ENCODE measurements at regions not wholly inside any gene's neighbourhood (a gene's known extent, or its start where the extent isn't known, plus 50 kb on each side); places are given as distances from the start of the nearest gene placed in this dataset.
"Not testable (repeated sequence)": the region's sequence is repeated elsewhere in the genome, so short reads cannot be mapped to it uniquely, and the experiment has no call there.

GRCh38 chr16:87200637-87201036 is 116.6 kb downstream of the C16orf95 start:
- ATAC-seq (no peak), DNase-seq (no peak)
- intact Hi-C loops (cut with DNase I), result loop anchor here in 1 of 4 donors (5.0 kb wide), 1 partner anchor 77 kb away; no protein-coding TSS in a partner anchor
- 64% methylated on average over 3 of the region's 3 CpGs for WGBS
- Histone ChIP-seq H3K4me3 (ENCODE audit: low read length) (no peak overlapping the region), H3K27me3 (ENCODE audit: control insufficient read depth, insufficient read depth) (no peaks in the 10 kb centered on the region), H3K9me3 (ENCODE audit: control insufficient read depth, low read length) (no peaks in the 10 kb centered on the region), H3K4me1 (ENCODE audit: control insufficient read depth, insufficient read depth, low read length) (no peaks in the 10 kb centered on the region), H3K27ac (ENCODE audit: low read length) (no peak overlapping the region)

DNA sequence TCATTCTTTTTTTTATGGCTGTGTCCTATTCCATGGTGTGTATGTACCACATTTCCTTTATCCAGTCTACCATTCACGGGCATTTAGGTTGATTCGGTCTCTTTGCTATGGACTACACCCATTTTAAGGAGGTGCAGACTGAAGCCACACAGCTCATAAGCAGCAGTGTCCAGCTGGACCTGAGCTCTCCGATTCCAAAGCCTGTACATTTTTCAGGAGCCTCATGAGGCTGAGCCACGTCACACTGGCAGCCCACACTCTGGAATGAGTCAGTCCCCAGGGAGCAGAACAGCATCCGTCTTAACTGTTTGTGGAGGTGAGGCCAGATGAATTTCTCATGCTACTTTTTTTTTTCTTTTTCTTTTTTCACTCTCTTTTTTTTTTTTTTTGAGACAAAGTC is 116.1 kb downstream of the C16orf95 start:
- DNase-seq (peak; percentile 70 to 88 (median 83)), ATAC-seq (peak; percentile 75 to 84)
- intact Hi-C loops (cut with DNase I), result loop anchor here in 1 of 4 donors (5.0 kb wide), 1 partner anchor 76 kb away; no protein-coding TSS in a partner anchor
- no peaks in the 10 kb centered on the region for H3K9me3 ChIP-seq (ENCODE audit: control insufficient read depth, low read length)
- H3K4me1 ChIP-seq (ENCODE audit: control insufficient read depth, insufficient read depth, low read length), result no peaks in the 10 kb centered on the region
- no peak overlapping the region for H3K4me3 ChIP-seq (ENCODE audit: low read length)
- 45% methylated on average over 5 of the region's 5 CpGs for WGBS
- H3K27ac ChIP-seq (ENCODE audit: low read length), result no peak overlapping the region
- no peaks in the 10 kb centered on the region for H3K27me3 ChIP-seq (ENCODE audit: control insufficient read depth, insufficient read depth)

GRCh38 chr16:87201790-87202189 is 115.4 kb downstream of the C16orf95 start:
- H3K27ac ChIP-seq (ENCODE audit: low read length), result no peak overlapping the region
- ATAC-seq (no peak), DNase-seq (no peak)
- no peak overlapping the region for H3K4me3 ChIP-seq (ENCODE audit: low read length)
- H3K4me1 ChIP-seq (ENCODE audit: control insufficient read depth, insufficient read depth, low read length), result no peaks in the 10 kb centered on the region
- no peaks in the 10 kb centered on the region for H3K9me3 ChIP-seq (ENCODE audit: control insufficient read depth, low read length)
- intact Hi-C loops (cut with DNase I), result loop anchor here in 1 of 4 donors (5.0 kb wide), 1 partner anchor 76 kb away; no protein-coding TSS in a partner anchor
- WGBS, result 94% methylated on average over 2 of the region's 2 CpGs
- no peaks in the 10 kb centered on the region for H3K27me3 ChIP-seq (ENCODE audit: control insufficient read depth, insufficient read depth)

- Histone ChIP-seq H3K4me3 (ENCODE audit: low read length) (no peak overlapping the region), H3K27ac (ENCODE audit: low read length) (no peak overlapping the region), H3K9me3 (ENCODE audit: control insufficient read depth, low read length) (no peaks in the 10 kb centered on the region), H3K27me3 (ENCODE audit: control insufficient read depth, insufficient read depth) (no peaks in the 10 kb centered on the region), H3K4me1 (ENCODE audit: control insufficient read depth, insufficient read depth, low read length) (no peaks in the 10 kb centered on the region)
- no peak for ATAC-seq
- intact Hi-C loops (cut with DNase I), result loop anchor here in 1 of 4 donors (5.0 kb wide), 1 partner anchor 75 kb away; no protein-coding TSS in a partner anchor
- 77% methylated on average over 4 of the region's 4 CpGs for WGBS
- no peak for DNase-seq
Measured at GRCh38 chr16:87202346-87202745, 114.8 kb downstream of the C16orf95 start.

DNA sequence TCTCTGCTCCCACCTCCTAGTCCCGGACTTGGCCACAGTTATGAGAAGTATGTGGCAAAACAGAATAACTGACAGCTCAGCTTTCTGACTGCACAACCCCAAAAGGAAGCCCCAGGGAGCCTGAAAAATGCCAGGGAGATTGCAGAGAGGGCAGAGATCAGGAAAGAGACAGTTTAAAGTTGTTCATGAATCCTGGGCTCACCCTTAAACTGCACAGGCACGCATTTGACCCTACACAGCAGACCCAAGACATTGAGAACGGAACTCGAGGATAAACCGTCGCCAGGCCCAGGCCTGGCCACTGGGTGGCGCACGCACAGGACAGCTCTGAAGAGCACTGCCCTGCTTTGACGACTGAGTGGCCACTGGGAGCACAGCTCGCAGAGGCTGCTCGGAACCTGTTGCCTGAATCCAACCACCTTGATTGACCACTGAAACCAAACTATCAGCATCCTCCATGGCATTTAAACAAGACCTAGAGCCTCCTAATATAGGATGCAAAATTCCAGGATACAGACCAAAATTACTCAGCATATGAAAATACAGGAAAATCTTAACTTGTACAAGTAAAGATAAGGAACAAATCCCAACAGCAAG is 114.0 kb downstream of the C16orf95 start:
- Histone ChIP-seq H3K9me3 (ENCODE audit: control insufficient read depth, low read length) (no peaks in the 10 kb centered on the region), H3K27ac (ENCODE audit: low read length) (no peak overlapping the region), H3K4me3 (ENCODE audit: low read length) (no peak overlapping the region), H3K4me1 (ENCODE audit: control insufficient read depth, insufficient read depth, low read length) (peaks cover 3% of the 10 kb centered on the region), H3K27me3 (ENCODE audit: control insufficient read depth, insufficient read depth) (no peaks in the 10 kb centered on the region)
- DNase-seq, result peak; percentile 57 to 89 (median 85)
- peak; percentile 57 to 61 for ATAC-seq
- 13% methylated on average over 10 of the region's 11 CpGs for WGBS
- intact Hi-C loops (cut with DNase I), result loop anchor here in 1 of 4 donors (5.0 kb wide), 1 partner anchor 74 kb away; no protein-coding TSS in a partner anchor

GRCh38 chr16:87206646-87207451 is 110.3 kb downstream of the C16orf95 start:
- Histone ChIP-seq H3K9me3 (ENCODE audit: control insufficient read depth, low read length) (no peaks in the 10 kb centered on the region), H3K4me3 (ENCODE audit: low read length) (no peak overlapping the region), H3K27ac (ENCODE audit: low read length) (peak overlapping the region; percentile 48), H3K4me1 (ENCODE audit: control insufficient read depth, insufficient read depth, low read length) (peaks cover 3% of the 10 kb centered on the region), H3K27me3 (ENCODE audit: control insufficient read depth, insufficient read depth) (no peaks in the 10 kb centered on the region)
- intact Hi-C loops (cut with DNase I), result no loop called here
- 66% methylated on average over 14 of the region's 14 CpGs for WGBS
- DNase-seq, result peak in 2 of 3 donors; percentile 35 to 66
- peak; percentile 64 to 77 for ATAC-seq

GRCh38 chr16:87207509-87207908 is 109.7 kb downstream of the C16orf95 start:
- WGBS, result 49% methylated on average over 7 of the region's 7 CpGs
- H3K27ac ChIP-seq (ENCODE audit: low read length), result peak overlapping the region; percentile 62
- ATAC-seq (peak; percentile 78 to 83), DNase-seq (peak in 1 of 3 donors; percentile 23)
- H3K9me3 ChIP-seq (ENCODE audit: control insufficient read depth, low read length), result no peaks in the 10 kb centered on the region
- intact Hi-C loops (cut with DNase I), result no loop called here
- no peaks in the 10 kb centered on the region for H3K27me3 ChIP-seq (ENCODE audit: control insufficient read depth, insufficient read depth)
- peaks cover 3% of the 10 kb centered on the region for H3K4me1 ChIP-seq (ENCODE audit: control insufficient read depth, insufficient read depth, low read length)
- no peak overlapping the region for H3K4me3 ChIP-seq (ENCODE audit: low read length)

- 45% methylated on average over 3 of the region's 3 CpGs for WGBS
- no peak overlapping the region for H3K4me3 ChIP-seq (ENCODE audit: low read length)
- H3K27ac ChIP-seq (ENCODE audit: low read length), result peak overlapping the region; percentile 62
- intact Hi-C loops (cut with DNase I), result no loop called here
- H3K27me3 ChIP-seq (ENCODE audit: control insufficient read depth, insufficient read depth), result no peaks in the 10 kb centered on the region
- ATAC-seq, result peak; percentile 36 to 37
- H3K9me3 ChIP-seq (ENCODE audit: control insufficient read depth, low read length), result no peaks in the 10 kb centered on the region
- no peak for DNase-seq
- H3K4me1 ChIP-seq (ENCODE audit: control insufficient read depth, insufficient read depth, low read length), result peaks cover 3% of the 10 kb centered on the region
Measured at GRCh38 chr16:87207965-87208364, 109.2 kb downstream of the C16orf95 start.

DNA sequence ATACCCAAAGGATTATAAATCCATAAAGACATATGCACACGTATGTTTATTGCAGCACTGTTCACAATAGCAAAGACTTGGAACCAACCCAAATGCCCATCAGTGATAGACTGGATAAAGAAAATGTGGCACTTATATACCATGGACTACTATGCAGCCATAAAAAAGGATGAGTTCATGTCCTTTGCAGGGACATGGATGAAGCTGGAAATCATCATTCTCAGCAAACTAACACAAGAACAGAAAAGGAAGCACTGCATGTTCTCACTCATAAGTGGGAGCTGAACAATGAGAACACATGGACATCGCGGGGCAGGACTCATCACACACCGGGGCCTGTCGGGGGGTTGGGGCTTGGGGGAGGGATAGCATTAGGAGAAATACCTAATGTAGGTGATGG is 108.2 kb downstream of the C16orf95 start:
- DNase-seq; H3K4me3 ChIP-seq (ENCODE audit: low read length); H3K27me3 ChIP-seq (ENCODE audit: control insufficient read depth, insufficient read depth); intact Hi-C loops (cut with DNase I); H3K9me3 ChIP-seq (ENCODE audit: control insufficient read depth, low read length); H3K27ac ChIP-seq (ENCODE audit: low read length); ATAC-seq; H3K4me1 ChIP-seq (ENCODE audit: control insufficient read depth, insufficient read depth, low read length): not testable (repeated sequence)
- WGBS, result 98% methylated on average over 5 of the region's 5 CpGs

- peaks cover 3% of the 10 kb centered on the region for H3K4me1 ChIP-seq (ENCODE audit: control insufficient read depth, insufficient read depth, low read length)
- H3K27me3 ChIP-seq (ENCODE audit: control insufficient read depth, insufficient read depth), result no peaks in the 10 kb centered on the region
- H3K27ac ChIP-seq (ENCODE audit: low read length), result no peak overlapping the region
- H3K4me3 ChIP-seq (ENCODE audit: low read length), result no peak overlapping the region
- intact Hi-C loops (cut with DNase I), result no loop called here
- DNase-seq (no peak), ATAC-seq (no peak)
- H3K9me3 ChIP-seq (ENCODE audit: control insufficient read depth, low read length), result no peaks in the 10 kb centered on the region
- 94% methylated on average over 2 of the region's 2 CpGs for WGBS
Measured at GRCh38 chr16:87209808-87210512, 107.2 kb downstream of the C16orf95 start.

- no peak for ATAC-seq
Measured at GRCh38 chr16:87210894-87211293, 106.3 kb downstream of the C16orf95 start.

More at GRCh38 chr16:87210894-87211293, 106.3 kb downstream of the C16orf95 start:
- no peak overlapping the region for H3K4me3 ChIP-seq (ENCODE audit: low read length)
- no peaks in the 10 kb centered on the region for H3K27me3 ChIP-seq (ENCODE audit: control insufficient read depth, insufficient read depth)
- DNase-seq, result no peak
- peaks cover 3% of the 10 kb centered on the region for H3K4me1 ChIP-seq (ENCODE audit: control insufficient read depth, insufficient read depth, low read length)
- WGBS, result 78% methylated on average over 4 of the region's 4 CpGs
- no peaks in the 10 kb centered on the region for H3K9me3 ChIP-seq (ENCODE audit: control insufficient read depth, low read length)
- intact Hi-C loops (cut with DNase I), result no loop called here
- H3K27ac ChIP-seq (ENCODE audit: low read length), result no peak overlapping the region

All from right cardiac atrium (tissue), 5 donors.